HG03103 (cell line): ENCODE measurements at regions not wholly inside any gene's neighbourhood (a gene's known extent, or its start where the extent isn't known, plus 50 kb on each side); places are given as distances from the start of the nearest gene placed in this dataset.

ENCODE experiments used
- ATAC-seq: cut with Tn5 transposase; IDR thresholded peaks from one replicate; pipeline ENCODE4 v1.9.1; 2021; ENCODE audit warnings: low read depth; ENCODE audit not compliant: unreplicated experiment

DNA sequence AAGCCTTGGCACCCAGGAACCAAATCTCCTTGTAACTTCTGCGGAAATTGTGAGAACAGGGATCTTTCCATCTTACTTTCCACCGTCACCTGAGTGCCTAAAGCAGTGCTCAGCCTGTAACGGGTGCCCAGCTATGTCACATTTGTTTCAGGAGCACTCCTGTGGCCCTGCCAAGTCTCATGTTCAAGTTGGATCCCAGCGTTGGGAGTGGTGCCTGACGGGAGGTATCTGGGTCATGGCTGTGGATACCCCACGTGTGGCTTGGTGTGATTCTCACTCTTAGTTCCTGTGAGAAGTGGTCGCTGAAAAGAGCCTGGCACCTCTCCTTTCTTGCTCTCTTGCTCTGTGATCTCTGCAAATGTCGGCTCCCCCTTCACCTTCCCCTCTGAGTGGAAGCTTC, 114.9 kb downstream of the UQCRFS1 start:
- no peak for ATAC-seq

DNA sequence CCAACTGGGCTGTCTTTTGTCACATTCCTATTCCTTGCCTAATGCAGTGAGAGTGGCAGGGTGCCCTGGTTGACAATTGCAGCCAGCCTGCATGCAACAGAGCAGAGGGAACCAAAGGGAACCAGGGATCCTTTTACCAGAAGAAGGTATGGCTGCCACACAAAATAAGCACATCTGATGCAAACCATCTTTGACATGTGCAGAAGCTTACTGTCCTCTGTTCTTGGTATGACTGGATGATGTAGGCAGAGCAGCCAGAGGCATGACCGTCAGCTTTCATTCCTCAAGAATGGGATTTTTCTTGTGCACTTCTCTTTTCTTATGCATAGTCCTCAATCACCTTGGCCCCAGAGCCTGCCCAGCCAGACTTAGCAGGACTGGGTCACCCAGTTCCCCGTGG, 116.1 kb downstream of the UQCRFS1 start:
- ATAC-seq, result no peak

- ATAC-seq, result no peak
Measured at GRCh38 chr19:29093553-29093908, 119.4 kb downstream of the UQCRFS1 start.

GRCh38 chr19:29092712-29093552, 120.0 kb downstream of the UQCRFS1 start:
- no peak for ATAC-seq

DNA sequence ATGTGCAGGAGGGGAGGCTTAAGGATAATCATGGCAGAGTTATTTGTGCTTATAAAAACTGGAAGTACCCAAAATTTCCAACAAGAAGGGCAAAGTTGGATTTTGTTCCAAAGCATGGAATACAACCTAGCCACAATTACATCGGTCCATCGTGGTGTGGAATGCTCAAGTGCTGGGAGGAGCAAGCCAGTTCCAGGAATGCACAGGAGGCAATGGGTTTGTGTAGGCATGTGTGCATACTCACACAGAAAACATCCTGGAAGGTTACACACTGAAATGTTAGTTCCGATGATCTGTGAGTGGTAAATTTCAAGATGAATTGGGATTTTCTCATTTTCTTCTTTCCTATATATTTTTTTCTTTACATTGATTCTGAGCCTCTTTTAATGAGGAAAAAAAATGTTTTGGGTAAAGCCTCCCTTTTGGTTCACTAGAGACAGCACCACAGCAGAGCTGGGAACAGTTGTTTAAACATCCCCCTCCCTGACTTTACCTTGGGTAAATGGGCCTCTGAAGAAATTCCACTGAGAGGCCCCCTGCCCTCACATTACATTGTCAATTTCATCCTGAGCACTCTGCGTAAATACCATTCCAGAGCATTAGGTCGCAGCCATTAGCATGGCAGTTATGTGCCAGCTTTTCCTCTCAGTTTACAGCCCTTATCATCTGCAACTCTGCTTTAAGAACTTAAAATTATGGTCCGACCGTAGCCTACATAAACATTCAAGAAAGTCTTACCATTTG, 122.0 kb downstream of the UQCRFS1 start:
- ATAC-seq, result no peak

GRCh38 chr19:29089315-29089870, 123.6 kb downstream of the UQCRFS1 start:
- ATAC-seq, result no peak

GRCh38 chr19:29088761-29089160, 124.2 kb downstream of the UQCRFS1 start:
- ATAC-seq, result no peak

- ATAC-seq, result no peak
Measured at GRCh38 chr19:29086646-29087045, 126.3 kb downstream of the UQCRFS1 start.

- no peak for ATAC-seq
Measured at GRCh38 chr19:29086182-29086581, 126.8 kb downstream of the UQCRFS1 start.

- no peak for ATAC-seq
Measured at GRCh38 chr19:29085630-29086029, 127.3 kb downstream of the UQCRFS1 start.

DNA sequence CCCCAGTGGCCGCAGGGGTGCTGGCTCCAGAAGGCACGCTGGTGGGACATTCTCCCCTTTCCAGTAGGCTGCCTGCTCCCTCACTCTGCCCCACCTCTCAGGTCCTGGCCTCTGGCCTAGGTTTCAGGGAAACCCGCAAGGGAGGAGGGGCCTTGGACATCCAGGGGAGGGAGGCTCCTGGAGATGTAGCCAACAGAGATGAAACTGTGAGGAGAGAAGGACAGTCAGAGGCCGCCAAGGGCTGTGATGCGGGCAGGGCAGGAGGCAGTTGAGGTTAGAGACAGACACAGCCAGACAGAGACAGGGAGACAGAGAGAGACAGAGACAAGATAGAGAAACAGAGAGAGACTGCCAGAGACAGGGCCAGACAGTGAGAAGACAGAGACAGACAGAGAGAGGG, 127.7 kb downstream of the UQCRFS1 start:
- no peak for ATAC-seq

- no peak for ATAC-seq
Measured at GRCh38 chr19:29084266-29084665, 128.7 kb downstream of the UQCRFS1 start.

DNA sequence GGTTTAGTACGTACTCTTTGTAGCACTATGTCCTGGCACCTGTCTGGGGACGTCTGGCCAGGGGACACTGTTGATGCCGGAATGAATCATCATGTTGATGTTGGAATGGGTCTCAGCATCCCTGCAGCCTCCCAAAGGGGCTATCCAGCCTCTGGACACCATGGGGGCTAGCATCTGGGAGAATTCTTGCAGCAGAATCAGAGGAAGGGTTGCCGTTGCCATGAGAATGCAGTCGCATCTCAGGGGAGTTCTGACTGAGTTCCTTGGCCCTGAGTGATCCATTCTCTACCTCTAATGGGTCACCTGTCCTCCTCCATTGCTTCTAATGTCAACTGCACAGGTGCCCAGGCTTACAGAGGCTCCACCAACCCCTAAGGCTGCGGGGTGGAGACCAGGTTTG, 129.1 kb downstream of the UQCRFS1 start:
- ATAC-seq, result no peak

DNA sequence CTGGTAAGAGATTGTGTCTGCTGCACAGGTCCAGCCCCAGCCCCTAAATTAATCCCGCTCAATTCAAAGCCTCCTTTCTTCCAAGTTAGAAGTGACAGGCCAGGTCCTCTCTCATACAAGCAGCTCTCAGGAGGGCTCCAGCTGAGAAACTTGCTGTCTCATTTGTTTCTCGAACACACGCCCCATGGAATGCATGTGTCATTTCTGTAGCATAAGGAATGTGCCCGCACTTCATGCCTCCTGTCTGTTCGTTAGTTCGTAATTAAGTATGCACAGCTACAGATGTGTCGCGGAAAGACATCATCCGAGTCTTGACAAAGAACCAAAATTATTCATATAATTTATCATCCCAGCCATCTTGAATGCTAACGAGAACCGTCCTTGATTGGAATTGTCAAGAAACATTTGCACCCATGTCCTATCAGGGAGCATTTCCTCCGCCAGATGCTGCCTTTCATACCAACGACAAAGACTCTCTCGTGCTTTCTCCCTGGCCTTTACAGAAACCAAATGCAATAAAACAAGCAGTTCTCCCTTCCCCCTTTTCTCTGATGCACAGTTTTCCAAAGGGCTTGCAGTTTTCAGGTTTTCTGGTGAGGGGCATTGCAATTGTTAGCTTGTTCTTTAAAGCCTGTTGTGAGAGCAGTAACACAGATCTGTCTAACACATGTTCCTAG, 133.5 kb downstream of the UQCRFS1 start:
- ATAC-seq, result no peak

GRCh38 chr19:29076963-29077362, 136.0 kb downstream of the UQCRFS1 start:
- ATAC-seq, result no peak

DNA sequence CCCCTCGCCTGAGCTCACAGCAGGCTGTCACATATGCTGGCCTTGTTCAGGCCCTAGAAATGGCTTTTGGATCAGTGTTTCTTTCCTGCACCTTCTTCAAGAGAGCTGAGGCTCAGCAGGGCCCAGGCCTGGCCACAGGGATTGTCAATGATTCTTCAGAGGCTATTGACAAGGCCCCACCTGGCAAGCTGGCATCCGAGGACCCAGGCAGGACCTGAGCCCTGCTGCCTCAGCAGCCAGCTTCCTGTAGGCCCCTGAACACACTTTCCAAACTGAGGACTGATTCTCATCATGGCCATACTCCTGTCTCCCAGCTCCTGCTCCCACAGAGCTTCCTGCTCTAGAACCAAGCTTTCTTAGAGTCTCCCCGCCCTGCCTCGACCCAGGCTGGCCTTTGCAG, 136.8 kb downstream of the UQCRFS1 start:
- ATAC-seq, result no peak

DNA sequence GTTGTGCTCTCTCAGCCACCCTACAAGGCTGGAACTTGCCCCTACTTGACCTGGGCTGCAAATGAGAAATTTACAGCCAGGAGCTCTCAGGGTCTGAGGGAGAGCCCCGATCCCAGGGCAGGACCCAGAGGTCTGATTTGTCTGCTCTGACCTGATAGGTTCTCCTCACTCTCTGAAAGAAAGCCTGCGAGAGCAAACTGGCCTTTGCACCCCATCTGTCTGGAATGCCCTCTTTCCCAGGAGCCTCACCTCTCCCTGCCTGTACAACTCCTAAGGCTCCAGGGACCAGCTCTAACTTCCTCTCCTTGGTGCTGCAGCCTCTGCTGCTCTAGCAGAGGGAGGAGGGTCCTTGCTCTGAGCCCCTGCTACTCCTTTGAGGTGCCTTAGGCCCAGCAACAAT, 137.8 kb downstream of the UQCRFS1 start:
- ATAC-seq, result no peak

DNA sequence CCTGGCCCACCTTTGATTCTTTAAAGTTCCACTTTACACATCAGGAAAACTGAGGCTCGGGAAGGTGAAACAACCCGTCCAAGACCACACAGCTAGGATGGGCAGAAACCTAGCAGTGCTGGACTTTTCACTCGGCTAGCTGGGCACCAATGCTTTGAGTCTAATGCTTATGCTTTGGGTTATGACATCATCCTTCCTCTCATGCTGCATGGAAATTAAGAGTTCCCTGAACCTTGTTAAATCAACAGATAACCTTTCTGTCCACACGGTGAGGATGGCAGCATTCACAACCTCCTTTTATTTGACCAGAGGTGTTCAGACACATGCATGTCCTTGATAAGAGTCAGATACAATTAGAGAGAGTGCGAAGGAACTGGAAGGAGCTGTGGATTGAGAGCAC, 138.4 kb downstream of the UQCRFS1 start:
- ATAC-seq, result no peak

DNA sequence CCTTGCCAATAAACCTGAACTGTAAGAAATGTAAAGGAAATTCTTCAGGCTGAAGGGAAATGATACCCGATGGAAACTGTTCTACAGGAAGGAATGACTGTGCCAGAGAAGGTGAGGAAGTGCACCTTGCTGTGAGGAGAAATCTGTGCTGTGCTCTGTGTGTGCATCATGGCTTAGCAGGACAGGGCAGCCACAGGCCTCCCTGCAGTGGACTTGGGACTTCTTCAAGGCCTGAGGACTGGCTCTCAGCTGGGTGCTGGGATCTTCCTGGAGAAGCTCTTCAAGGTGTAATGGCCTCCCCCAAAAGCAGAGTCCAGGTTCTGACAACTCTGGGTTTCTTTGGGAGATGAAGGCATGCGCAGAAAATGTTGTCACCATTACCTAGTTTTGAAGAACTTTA, 145.1 kb downstream of the UQCRFS1 start:
- no peak for ATAC-seq

DNA sequence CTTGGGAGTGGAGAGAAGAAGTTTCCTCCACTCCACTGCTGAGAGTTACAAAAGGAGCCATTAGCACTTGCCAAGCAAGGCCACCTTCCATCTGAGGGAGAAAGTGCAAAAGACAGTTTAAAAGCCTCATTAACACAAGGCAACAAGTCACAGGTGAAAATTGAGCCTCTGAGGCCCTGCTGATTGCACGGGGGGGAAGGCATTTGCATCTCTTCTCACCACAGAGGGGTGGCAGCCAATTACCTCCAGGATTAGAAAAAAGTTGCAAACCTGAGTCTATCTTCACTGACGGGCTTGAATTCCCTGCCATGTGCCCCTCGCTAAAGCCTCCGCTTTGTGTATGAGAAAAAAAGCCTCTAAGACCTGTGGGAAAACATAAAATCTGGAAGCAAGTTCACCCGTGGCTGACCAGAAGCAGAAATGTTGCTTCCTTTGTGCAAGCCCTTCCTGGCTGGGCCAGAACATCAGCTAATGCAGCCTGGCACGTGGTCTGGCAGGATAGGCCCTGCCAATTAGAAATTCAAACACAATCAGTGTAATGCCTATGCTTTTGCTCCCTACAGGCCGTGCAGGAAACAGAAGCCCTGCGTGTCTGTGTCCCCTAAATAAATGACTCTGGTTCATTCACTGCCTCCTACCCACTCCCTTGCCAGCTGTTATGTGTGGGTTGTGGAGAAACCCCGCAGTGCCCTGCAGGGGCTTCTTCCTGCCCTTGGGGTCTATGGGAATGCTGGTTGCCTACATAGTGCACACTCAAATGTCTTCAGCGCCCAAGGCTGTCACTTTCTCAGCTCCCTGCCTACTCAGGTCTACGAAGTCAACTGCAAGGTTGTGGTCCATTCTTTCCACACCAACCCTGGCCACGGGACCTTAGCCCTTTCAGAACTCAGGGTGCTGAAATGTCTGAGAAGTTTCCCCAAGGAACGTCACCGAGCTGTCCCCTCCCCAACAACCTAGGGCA, 150.2 kb downstream of the UQCRFS1 start:
- no peak for ATAC-seq
